Small intestine (tissue), 7 donors: ENCODE measurements at regions not wholly inside any gene's neighbourhood (a gene's known extent, or its start where the extent isn't known, plus 50 kb on each side); places are given as distances from the start of the nearest gene placed in this dataset.

Source experiments
- DNase-seq, 2 donors: peaks; one replicate each; pipeline versions ENCODE4 v3.0.0 to v3.0.0-alpha.2; 2013
- FAIRE-seq: peaks from 2 replicates; lab custom pipeline; 2012; peaks lifted over from hg19 to GRCh38; lab: Jason Lieb, UNC
- H3K27ac ChIP-seq, 3 donors: one replicate each; pipeline ENCODE4 v1.5.1; 2013; ENCODE audit warnings: low read length in 2 of 3, mild to moderate bottlenecking in 2 of 3, control low read depth in 1 of 3, inconsistent platforms in 1 of 3, low read depth in 1 of 3, moderate library complexity in 1 of 3
- H3K27me3 ChIP-seq, 3 donors: one replicate each; pipeline ENCODE4 v1.6.1; 2013; ENCODE audit warnings: low read length in 3 of 3, inconsistent platforms in 1 of 3; ENCODE audit not compliant: control insufficient read depth in 3 of 3, insufficient read depth in 3 of 3
- H3K36me3 ChIP-seq, 3 donors: one replicate each; pipeline ENCODE4 v1.6.1; 2013; ENCODE audit warnings: low read length in 3 of 3, inconsistent platforms in 1 of 3, low read depth in 1 of 3, mild to moderate bottlenecking in 1 of 3, moderate library complexity in 1 of 3; ENCODE audit not compliant: control insufficient read depth in 3 of 3, insufficient read depth in 2 of 3
- H3K4me1 ChIP-seq, 3 donors: one replicate each; pipeline ENCODE4 v1.6.1; 2013; ENCODE audit warnings: low read length in 2 of 3, inconsistent platforms in 1 of 3, low read depth in 1 of 3, mild to moderate bottlenecking in 1 of 3, moderate library complexity in 1 of 3; ENCODE audit not compliant: control insufficient read depth in 3 of 3, insufficient read depth in 2 of 3
- H3K4me3 ChIP-seq, 3 donors: one replicate each; pipeline ENCODE4 v1.5.1; 2013; ENCODE audit warnings: low read length in 3 of 3, control low read depth in 1 of 3, inconsistent platforms in 1 of 3, low read depth in 1 of 3, mild to moderate bottlenecking in 1 of 3, moderate library complexity in 1 of 3
- H3K9me3 ChIP-seq, 2 donors: one replicate each; pipeline ENCODE4 v1.6.1; 2013; ENCODE audit warnings: low read depth in 1 of 2, low read length in 1 of 2; ENCODE audit not compliant: control insufficient read depth in 2 of 2, insufficient read depth in 1 of 2
- WGBS, 3 donors: extraction: QIAGEN DNeasy Blood & Tissue Kit; methylation state at CpG; one replicate each; pipeline ENCODE4 v1.1.7; 2013; 5-methylcytosine and 5-hydroxymethylcytosine counted together
- donor health status: healthy with polysubstance abuse.
- donor health status: control.
- donor health status: control.
- donor health status: Bipolar disorder and iron deficiency.
- donor health status: healthy.

DNA sequence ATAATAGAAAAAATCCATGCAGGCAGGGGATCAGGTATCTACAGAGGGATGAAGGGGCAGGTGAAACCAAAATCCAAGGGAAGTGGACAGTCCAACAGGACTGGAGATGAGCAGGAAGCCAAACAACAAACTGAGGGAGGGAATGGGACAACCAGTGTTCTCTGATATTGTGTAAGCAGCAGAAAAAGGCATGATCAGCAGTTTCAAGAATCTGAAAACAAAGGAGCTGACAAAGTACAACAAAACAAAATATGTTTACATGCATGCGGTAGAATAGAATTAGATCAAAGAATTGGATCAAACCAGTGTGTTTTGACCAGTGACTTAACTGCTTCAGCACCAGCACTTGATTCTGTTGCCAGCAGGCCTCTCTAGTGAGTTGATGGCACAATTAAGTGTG lies 729.7 kb downstream of the RFPL4B start:
- Histone ChIP-seq H3K4me3 (no peak overlapping the region), H3K27me3 (no peaks in the 10 kb centered on the region), H3K36me3 (no peaks in the 10 kb centered on the region), H3K27ac (no peak overlapping the region), H3K4me1 (no peaks in the 10 kb centered on the region), H3K9me3 (peaks cover 0 to 2% of the 10 kb centered on the region in 2 donors)
- FAIRE-seq (no peak), DNase-seq (no peak)
- 72 to 78% (median 75%) methylated on average over 1 of the region's 1 CpG for WGBS, 3 donors

DNA sequence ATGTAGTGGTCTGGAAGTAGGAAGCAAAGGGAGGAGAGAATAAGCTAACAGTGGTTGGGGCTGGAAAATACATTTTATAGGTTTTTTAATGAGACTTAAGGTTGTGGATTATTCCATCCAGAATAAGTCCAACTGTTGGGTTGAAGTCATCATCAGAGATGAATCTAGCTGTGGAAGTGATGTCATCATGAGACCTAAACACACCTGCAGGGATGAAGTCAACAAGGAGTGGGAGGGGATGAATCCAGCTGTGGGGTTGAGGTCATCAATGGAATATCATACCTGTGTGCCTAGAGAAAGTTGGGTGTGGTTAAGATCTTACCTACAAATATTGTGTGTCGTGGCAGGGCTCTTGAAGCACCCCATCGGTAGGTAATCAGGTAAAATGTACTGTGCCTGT lies 730.7 kb downstream of the RFPL4B start:
- FAIRE-seq (no peak), DNase-seq (no peak)
- Histone ChIP-seq H3K4me1 (no peaks in the 10 kb centered on the region), H3K27ac (no peak overlapping the region), H3K4me3 (no peak overlapping the region), H3K9me3 (no peaks in the 10 kb centered on the region), H3K27me3 (no peaks in the 10 kb centered on the region), H3K36me3 (no peaks in the 10 kb centered on the region)
- 80 to 94% (median 82%) methylated on average over 2 of the region's 2 CpGs for WGBS, 3 donors

GRCh38 chr6:113078791-113079190 lies 731.7 kb downstream of the RFPL4B start:
- FAIRE-seq (no peak), DNase-seq (no peak)
- Histone ChIP-seq H3K27ac (no peak overlapping the region), H3K36me3 (no peaks in the 10 kb centered on the region), H3K4me1 (no peaks in the 10 kb centered on the region), H3K27me3 (no peaks in the 10 kb centered on the region), H3K4me3 (no peak overlapping the region), H3K9me3 (no peaks in the 10 kb centered on the region)
- 66 to 82% (median 70%) methylated on average over 4 of the region's 4 CpGs for WGBS, 3 donors

GRCh38 chr6:113082745-113083144 lies 735.6 kb downstream of the RFPL4B start:
- no peak overlapping the region for H3K27ac ChIP-seq
- no peaks in the 10 kb centered on the region for H3K4me1 ChIP-seq
- H3K27me3 ChIP-seq: no peaks in the 10 kb centered on the region
- H3K4me3 ChIP-seq: no peak overlapping the region
- no peaks in the 10 kb centered on the region for H3K36me3 ChIP-seq
- FAIRE-seq (no peak), DNase-seq (no peak)
- 19 to 37% (median 37%) methylated on average over 3 of the region's 3 CpGs for WGBS, 3 donors
- H3K9me3 ChIP-seq: no peaks in the 10 kb centered on the region

DNA sequence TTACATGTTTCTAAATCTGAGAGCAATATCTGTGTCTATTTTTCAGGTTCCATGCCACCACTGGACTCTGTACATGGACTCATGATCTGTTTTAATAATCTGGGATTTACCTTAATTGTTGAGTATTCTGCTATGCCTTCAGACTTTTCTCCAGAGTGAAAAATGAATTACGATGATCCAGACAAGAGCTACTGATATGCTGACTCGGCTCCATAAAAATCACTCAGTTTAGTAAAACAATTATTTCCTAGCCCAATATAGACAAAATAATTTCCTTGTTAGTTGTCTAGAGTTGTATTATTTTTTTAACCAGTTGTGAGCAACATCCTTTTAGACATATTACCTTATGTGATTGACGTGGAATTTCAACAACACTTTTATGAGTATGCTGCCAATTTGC lies 736.8 kb downstream of the RFPL4B start:
- no peak for FAIRE-seq

DNA sequence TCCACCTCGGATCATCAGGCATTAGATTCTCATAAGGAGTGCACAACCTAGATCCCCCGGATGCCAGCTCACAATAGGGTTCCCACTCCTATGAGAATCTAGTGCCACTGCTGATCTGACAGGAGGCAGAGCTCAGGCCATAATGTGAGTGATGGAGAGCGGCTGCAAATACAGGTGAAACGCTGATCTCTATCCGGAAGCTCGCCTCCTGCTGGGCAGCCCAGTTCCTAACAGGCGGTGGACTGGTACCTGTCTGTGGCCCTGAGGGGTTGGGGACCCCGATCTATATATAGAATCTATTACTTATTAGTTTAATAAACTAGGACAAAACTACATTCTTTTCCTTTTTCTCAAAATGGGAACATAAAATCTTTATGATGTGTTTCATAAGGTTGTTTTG lies 741.9 kb downstream of the RFPL4B start:
- 65 to 87% (median 83%) methylated on average over 8 of the region's 8 CpGs for WGBS, 3 donors
- FAIRE-seq: no peak
- no peak overlapping the region for H3K27ac ChIP-seq
- H3K36me3 ChIP-seq: no peaks in the 10 kb centered on the region
- no peaks in the 10 kb centered on the region for H3K4me1 ChIP-seq
- H3K4me3 ChIP-seq: no peak overlapping the region
- no peaks in the 10 kb centered on the region for H3K9me3 ChIP-seq
- DNase-seq: no peak
- no peaks in the 10 kb centered on the region for H3K27me3 ChIP-seq

More for the DNA sequence above, 736.8 kb downstream of the RFPL4B start:
- H3K36me3 ChIP-seq: no peaks in the 10 kb centered on the region
- H3K4me3 ChIP-seq: no peak overlapping the region
- H3K27ac ChIP-seq: no peak overlapping the region
- no peaks in the 10 kb centered on the region for H3K27me3 ChIP-seq
- no peaks in the 10 kb centered on the region for H3K9me3 ChIP-seq
- DNase-seq: no peak
- no peaks in the 10 kb centered on the region for H3K4me1 ChIP-seq
- 78 to 87% (median 86%) methylated on average over 3 of the region's 3 CpGs for WGBS, 3 donors

DNA sequence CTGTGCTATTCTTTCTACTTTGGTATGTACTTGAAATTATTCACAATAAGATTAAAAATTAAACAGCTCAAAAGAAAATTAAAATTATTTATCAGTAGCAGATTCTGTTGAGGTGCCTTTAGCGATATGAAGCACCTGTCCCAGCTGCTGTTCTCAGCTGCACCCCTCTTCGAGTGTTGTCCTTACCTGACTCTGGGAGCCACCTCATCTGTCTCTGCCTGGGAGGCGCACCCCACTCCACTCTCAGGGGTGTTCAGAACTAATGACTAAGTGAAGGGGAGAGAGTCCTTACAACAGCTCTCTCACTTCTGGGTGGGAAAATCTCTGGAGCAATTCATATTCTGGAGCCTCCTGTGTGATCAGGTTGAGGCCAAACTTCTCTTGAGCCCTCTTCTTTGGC lies 745.7 kb downstream of the RFPL4B start:
- Histone ChIP-seq H3K27me3 (no peaks in the 10 kb centered on the region), H3K27ac (no peak overlapping the region), H3K36me3 (no peaks in the 10 kb centered on the region), H3K9me3 (peaks cover 0 to 2% of the 10 kb centered on the region in 2 donors), H3K4me3 (no peak overlapping the region), H3K4me1 (no peaks in the 10 kb centered on the region)
- FAIRE-seq (no peak), DNase-seq (no peak)
- 72 to 82% (median 78%) methylated on average over 3 of the region's 3 CpGs for WGBS, 3 donors

DNA sequence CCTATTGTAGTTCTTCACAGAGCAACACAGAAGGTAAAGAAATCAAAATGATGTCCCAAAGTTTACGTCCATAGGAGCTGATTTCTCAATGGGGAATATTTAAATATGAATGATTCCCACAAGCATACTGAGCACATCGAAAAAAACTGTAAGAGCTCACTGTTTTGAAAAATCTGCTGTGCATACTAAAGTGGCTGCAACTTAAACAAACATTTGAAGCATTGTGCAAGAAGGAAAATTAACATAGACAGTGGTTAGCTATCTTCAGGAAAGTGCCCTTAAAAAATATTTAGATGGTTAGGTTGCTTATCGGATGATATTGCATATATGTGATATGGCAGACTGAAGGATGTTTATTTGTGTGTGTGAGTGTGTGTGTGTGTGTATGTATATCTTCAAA lies 747.6 kb downstream of the RFPL4B start:
- no peak overlapping the region for H3K27ac ChIP-seq
- no peak for DNase-seq
- 53 to 56% (median 54%) methylated on average over 3 of the region's 3 CpGs for WGBS, 3 donors
- no peak overlapping the region for H3K4me3 ChIP-seq
- peaks cover 0 to 3% of the 10 kb centered on the region in 2 donors for H3K9me3 ChIP-seq
- H3K36me3 ChIP-seq: no peaks in the 10 kb centered on the region
- no peak for FAIRE-seq
- no peaks in the 10 kb centered on the region for H3K4me1 ChIP-seq
- H3K27me3 ChIP-seq: no peaks in the 10 kb centered on the region

- no peaks in the 10 kb centered on the region for H3K4me1 ChIP-seq
- no peak overlapping the region for H3K4me3 ChIP-seq
- 81 to 83% (median 83%) methylated on average over 2 of the region's 2 CpGs for WGBS, 3 donors
- H3K36me3 ChIP-seq: no peaks in the 10 kb centered on the region
- no peak overlapping the region for H3K27ac ChIP-seq
- peaks cover 0 to 3% of the 10 kb centered on the region in 2 donors for H3K9me3 ChIP-seq
- H3K27me3 ChIP-seq: no peaks in the 10 kb centered on the region
- DNase-seq (no peak), FAIRE-seq (no peak)
Measured at GRCh38 chr6:113095841-113096240, 748.7 kb downstream of the RFPL4B start.
